Natural killer cell treated with Interleukin-12 subunit alpha and Interleukin-12 subunit beta and Interleukin-15 and Interleukin-18, amount 100 ng/mL, for 72 hours (primary cell): ENCODE measurements at regions not wholly inside any gene's neighbourhood (a gene's known extent, or its start where the extent isn't known, plus 50 kb on each side); places are given as distances from the start of the nearest gene placed in this dataset.
"Not testable (repeated sequence)": the region's sequence is repeated elsewhere in the genome, so short reads cannot be mapped to it uniquely, and the experiment has no call there.

ENCODE experiments used
- ATAC-seq, 2 donors: fragments of 150-1000 bp; cut with Tn5 transposase in 1 of 2; sonication (Bioruptor Pico), chemical (Tn5 transposase) in 1 of 2; 2 replicates each; pipeline ENCODE4 v1.10.0; 2021
- DNase-seq: peaks from one replicate; pipeline ENCODE4 v3.0.0; 2022; ENCODE audit warnings: low spot score
- H3K27ac Mint-ChIP-seq, 2 donors: 1 replicate in 1 of 2; 2 replicates in 1 of 2; pipeline ENCODE4 v1.8.0; 2022; ENCODE audit warnings: mixed read lengths in 2 of 2, mild to moderate bottlenecking in 1 of 2, moderate library complexity in 1 of 2
- H3K27me3 Mint-ChIP-seq, 2 donors: 1 replicate in 1 of 2; 2 replicates in 1 of 2; pipeline ENCODE4 v1.8.0; 2022; ENCODE audit warnings: mixed read lengths in 2 of 2
- H3K36me3 Mint-ChIP-seq: one replicate; pipeline ENCODE4 v1.8.0; 2022; ENCODE audit warnings: mixed read lengths
- H3K4me1 Mint-ChIP-seq, 2 donors: 1 replicate in 1 of 2; 2 replicates in 1 of 2; pipeline ENCODE4 v1.8.0; 2022; ENCODE audit warnings: low read depth in 2 of 2, mixed read lengths in 2 of 2, mild to moderate bottlenecking in 1 of 2
- H3K4me3 Mint-ChIP-seq: one replicate; pipeline ENCODE4 v1.8.0; 2022; ENCODE audit warnings: mixed read lengths
- H3K9me3 Mint-ChIP-seq: 2 replicates; pipeline ENCODE4 v1.8.0; 2022; ENCODE audit warnings: mixed read lengths

- Mint-ChIP-seq H3K9me3 (peaks cover 14% of the 10 kb centered on the region), H3K4me3 (no peak overlapping the region), H3K4me1 (peaks cover 25 to 26% of the 10 kb centered on the region in 2 donors), H3K36me3 (peaks cover 13% of the 10 kb centered on the region), H3K27ac (no peak overlapping the region), H3K27me3 (no peaks in the 10 kb centered on the region)
- peak; percentile 20 to 26 for ATAC-seq
- no peak for DNase-seq
These were observed 579.7 kb downstream of the PTPRC start for GRCh38 chr1:199218533-199218932.

GRCh38 chr1:199220031-199220430 lies 581.2 kb downstream of the PTPRC start:
- peaks cover 26 to 29% of the 10 kb centered on the region in 2 donors for H3K4me1 Mint-ChIP-seq
- no peak overlapping the region for H3K27ac Mint-ChIP-seq
- H3K27me3 Mint-ChIP-seq: no peaks in the 10 kb centered on the region
- ATAC-seq: no peak
- no peak for DNase-seq
- H3K9me3 Mint-ChIP-seq: peaks cover 11% of the 10 kb centered on the region
- H3K36me3 Mint-ChIP-seq: peaks cover 14% of the 10 kb centered on the region
- H3K4me3 Mint-ChIP-seq: no peak overlapping the region

GRCh38 chr1:199221371-199222150 lies 582.7 kb downstream of the PTPRC start:
- peaks cover 9% of the 10 kb centered on the region for H3K36me3 Mint-ChIP-seq
- DNase-seq (no peak), ATAC-seq (no peak)
- peak overlapping the region in 1 of 2 donors; percentile 20 for H3K27ac Mint-ChIP-seq
- peaks cover 33 to 35% of the 10 kb centered on the region in 2 donors for H3K4me1 Mint-ChIP-seq
- no peak overlapping the region for H3K4me3 Mint-ChIP-seq
- H3K9me3 Mint-ChIP-seq: peaks cover 11% of the 10 kb centered on the region
- no peaks in the 10 kb centered on the region for H3K27me3 Mint-ChIP-seq

- Mint-ChIP-seq H3K4me3 (no peak overlapping the region), H3K27ac (peak overlapping the region in 1 of 2 donors; percentile 96), H3K9me3 (peaks cover 11% of the 10 kb centered on the region), H3K36me3 (peaks cover 7% of the 10 kb centered on the region), H3K27me3 (no peaks in the 10 kb centered on the region), H3K4me1 (peaks cover 26 to 27% of the 10 kb centered on the region in 2 donors)
- DNase-seq: no peak
- ATAC-seq: no peak
These were observed 585.1 kb downstream of the PTPRC start for GRCh38 chr1:199223936-199224335.

- ATAC-seq (peak; percentile 97 to 98), DNase-seq (peak; percentile 70)
- Mint-ChIP-seq H3K4me3 (peak overlapping the region; percentile 65), H3K4me1 (peaks cover 15 to 16% of the 10 kb centered on the region in 2 donors), H3K9me3 (peaks cover 7% of the 10 kb centered on the region), H3K27me3 (no peaks in the 10 kb centered on the region), H3K36me3 (peaks cover 13% of the 10 kb centered on the region), H3K27ac (peak overlapping the region; percentile 83 to 96)
These were observed 587.3 kb downstream of the PTPRC start for GRCh38 chr1:199226163-199226562.

- no peak for ATAC-seq
- H3K36me3 Mint-ChIP-seq: peaks cover 4% of the 10 kb centered on the region
- H3K4me3 Mint-ChIP-seq: no peak overlapping the region
These were observed 603.3 kb downstream of the PTPRC start for GRCh38 chr1:199242147-199242546.

GRCh38 chr1:199242601-199243000 lies 603.8 kb downstream of the PTPRC start:
- H3K9me3 Mint-ChIP-seq: no peaks in the 10 kb centered on the region
- peak overlapping the region in 1 of 2 donors; percentile 73 for H3K27ac Mint-ChIP-seq
- no peak for ATAC-seq

More at GRCh38 chr1:199242147-199242546, 603.3 kb downstream of the PTPRC start:
- peaks cover 13 to 20% of the 10 kb centered on the region in 2 donors for H3K4me1 Mint-ChIP-seq
- H3K27me3 Mint-ChIP-seq: no peaks in the 10 kb centered on the region
- DNase-seq: no peak
- H3K9me3 Mint-ChIP-seq: no peaks in the 10 kb centered on the region
- H3K27ac Mint-ChIP-seq: no peak overlapping the region

GRCh38 chr1:199243423-199244061 lies 604.7 kb downstream of the PTPRC start:
- Mint-ChIP-seq H3K9me3 (no peaks in the 10 kb centered on the region), H3K36me3 (peaks cover 4% of the 10 kb centered on the region), H3K27ac (peak overlapping the region; percentile 51 to 73), H3K4me1 (peaks cover 13 to 20% of the 10 kb centered on the region in 2 donors), H3K27me3 (no peaks in the 10 kb centered on the region), H3K4me3 (no peak overlapping the region)
- ATAC-seq: peak; percentile 96 to 98
- peak; percentile 84 for DNase-seq

More at GRCh38 chr1:199242601-199243000, 603.8 kb downstream of the PTPRC start:
- Mint-ChIP-seq H3K27me3 (no peaks in the 10 kb centered on the region), H3K36me3 (peaks cover 4% of the 10 kb centered on the region), H3K4me1 (peaks cover 13 to 20% of the 10 kb centered on the region in 2 donors), H3K4me3 (no peak overlapping the region)
- no peak for DNase-seq

- H3K27me3 Mint-ChIP-seq: no peaks in the 10 kb centered on the region
- H3K36me3 Mint-ChIP-seq: no peaks in the 10 kb centered on the region
- ATAC-seq (no peak), DNase-seq (no peak)
- H3K4me1 Mint-ChIP-seq: peaks cover 13 to 16% of the 10 kb centered on the region in 2 donors
- H3K27ac Mint-ChIP-seq: no peak overlapping the region
- no peaks in the 10 kb centered on the region for H3K9me3 Mint-ChIP-seq
- no peak overlapping the region for H3K4me3 Mint-ChIP-seq
These were observed 607.1 kb downstream of the PTPRC start for GRCh38 chr1:199245946-199246345.

- DNase-seq (no peak), ATAC-seq (no peak)
- no peaks in the 10 kb centered on the region for H3K9me3 Mint-ChIP-seq
- H3K36me3 Mint-ChIP-seq: no peaks in the 10 kb centered on the region
- H3K27ac Mint-ChIP-seq: no peak overlapping the region
- H3K4me3 Mint-ChIP-seq: no peak overlapping the region
- H3K4me1 Mint-ChIP-seq: peaks cover 13 to 16% of the 10 kb centered on the region in 2 donors
- H3K27me3 Mint-ChIP-seq: no peaks in the 10 kb centered on the region
These were observed 607.9 kb downstream of the PTPRC start for GRCh38 chr1:199246716-199247115.

- Mint-ChIP-seq H3K9me3 (no peaks in the 10 kb centered on the region), H3K36me3 (no peaks in the 10 kb centered on the region), H3K27me3 (peaks cover 0 to 5% of the 10 kb centered on the region in 2 donors), H3K4me1 (peaks cover 7 to 8% of the 10 kb centered on the region in 2 donors), H3K27ac (no peak overlapping the region), H3K4me3 (no peak overlapping the region)
- ATAC-seq: no peak
- no peak for DNase-seq
These were observed 609.1 kb downstream of the PTPRC start for GRCh38 chr1:199247891-199248290.

- peaks cover 11 to 18% of the 10 kb centered on the region in 2 donors for H3K27me3 Mint-ChIP-seq
- H3K27ac Mint-ChIP-seq, DNase-seq, ATAC-seq, H3K9me3 Mint-ChIP-seq, H3K4me1 Mint-ChIP-seq, H3K4me3 Mint-ChIP-seq: not testable (repeated sequence)
- H3K36me3 Mint-ChIP-seq: peaks cover 25% of the 10 kb centered on the region
These were observed 615.2 kb downstream of the PTPRC start for GRCh38 chr1:199254040-199254439.

- Mint-ChIP-seq H3K27me3 (peaks cover 0 to 7% of the 10 kb centered on the region in 2 donors), H3K9me3 (peaks cover 5% of the 10 kb centered on the region), H3K27ac (no peak overlapping the region), H3K4me1 (no peaks in the 10 kb centered on the region), H3K4me3 (no peak overlapping the region), H3K36me3 (peaks cover 11% of the 10 kb centered on the region)
- DNase-seq (no peak), ATAC-seq (no peak)
These were observed 622.5 kb downstream of the PTPRC start for GRCh38 chr1:199261328-199261727.

- Mint-ChIP-seq H3K9me3 (no peaks in the 10 kb centered on the region), H3K36me3 (no peaks in the 10 kb centered on the region), H3K27me3 (peaks cover 0 to 2% of the 10 kb centered on the region in 2 donors), H3K4me1 (no peaks in the 10 kb centered on the region), H3K4me3 (no peak overlapping the region), H3K27ac (no peak overlapping the region)
- no peak for DNase-seq
- ATAC-seq: no peak
These were observed 625.4 kb downstream of the PTPRC start for GRCh38 chr1:199264283-199264682.
